ENCODE measurements at regions not wholly inside any gene's neighbourhood (a gene's known extent, or its start where the extent isn't known, plus 50 kb on each side); places are given as distances from the start of the nearest gene placed in this dataset.

DNA sequence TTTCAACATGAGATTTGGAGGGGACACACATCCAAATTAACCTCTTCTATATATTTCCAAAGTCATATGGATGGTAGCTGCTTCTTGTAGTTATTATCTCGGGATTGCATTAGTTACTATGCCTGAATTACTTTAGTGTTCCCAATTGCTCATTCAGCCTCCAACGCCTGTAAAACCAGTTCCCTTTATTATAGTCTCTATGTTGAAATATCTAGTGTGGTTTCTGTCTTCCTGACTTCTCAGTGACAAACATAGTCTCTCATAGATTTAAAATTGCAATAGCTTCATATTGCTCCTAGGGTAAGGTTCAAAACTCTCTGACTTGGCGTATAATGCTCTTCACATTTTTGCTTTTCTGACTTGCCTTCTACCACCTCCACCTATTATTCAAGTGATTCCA, 366.4 kb downstream of the CASP12 start:
- intact Hi-C loops (cut with DNase I) = loop anchor here in 1 of 10 donors (1.0 kb wide), 1 partner anchor 19 kb away; no protein-coding TSS in a partner anchor
- ATAC-seq (no peak), DNase-seq (no peak)
- H3K4me3 ChIP-seq = no peak overlapping the region
- TF ChIP-seq POLR2A (IDR thresholded peaks at IDR 0.05) = no peak
- TF ChIP-seq, protein P1, sequence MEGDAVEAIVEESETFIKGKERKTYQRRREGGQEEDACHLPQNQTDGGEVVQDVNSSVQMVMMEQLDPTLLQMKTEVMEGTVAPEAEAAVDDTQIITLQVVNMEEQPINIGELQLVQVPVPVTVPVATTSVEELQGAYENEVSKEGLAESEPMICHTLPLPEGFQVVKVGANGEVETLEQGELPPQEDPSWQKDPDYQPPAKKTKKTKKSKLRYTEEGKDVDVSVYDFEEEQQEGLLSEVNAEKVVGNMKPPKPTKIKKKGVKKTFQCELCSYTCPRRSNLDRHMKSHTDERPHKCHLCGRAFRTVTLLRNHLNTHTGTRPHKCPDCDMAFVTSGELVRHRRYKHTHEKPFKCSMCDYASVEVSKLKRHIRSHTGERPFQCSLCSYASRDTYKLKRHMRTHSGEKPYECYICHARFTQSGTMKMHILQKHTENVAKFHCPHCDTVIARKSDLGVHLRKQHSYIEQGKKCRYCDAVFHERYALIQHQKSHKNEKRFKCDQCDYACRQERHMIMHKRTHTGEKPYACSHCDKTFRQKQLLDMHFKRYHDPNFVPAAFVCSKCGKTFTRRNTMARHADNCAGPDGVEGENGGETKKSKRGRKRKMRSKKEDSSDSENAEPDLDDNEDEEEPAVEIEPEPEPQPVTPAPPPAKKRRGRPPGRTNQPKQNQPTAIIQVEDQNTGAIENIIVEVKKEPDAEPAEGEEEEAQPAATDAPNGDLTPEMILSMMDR (IDR thresholded peaks at IDR 0.05) = no peak
- peaks cover 0 to 3% (median 0%) of the 10 kb centered on the region in 12 donors for H3K4me1 ChIP-seq
- no peaks in the 10 kb centered on the region for H3K9me3 ChIP-seq
- H3K27ac ChIP-seq = no peak overlapping the region
- no peaks in the 10 kb centered on the region for H3K27me3 ChIP-seq
- WGBS, 4 donors = 56 to 93% (median 69%) methylated on average over 3 of the region's 3 CpGs
- H3K36me3 ChIP-seq = no peaks in the 10 kb centered on the region

DNA sequence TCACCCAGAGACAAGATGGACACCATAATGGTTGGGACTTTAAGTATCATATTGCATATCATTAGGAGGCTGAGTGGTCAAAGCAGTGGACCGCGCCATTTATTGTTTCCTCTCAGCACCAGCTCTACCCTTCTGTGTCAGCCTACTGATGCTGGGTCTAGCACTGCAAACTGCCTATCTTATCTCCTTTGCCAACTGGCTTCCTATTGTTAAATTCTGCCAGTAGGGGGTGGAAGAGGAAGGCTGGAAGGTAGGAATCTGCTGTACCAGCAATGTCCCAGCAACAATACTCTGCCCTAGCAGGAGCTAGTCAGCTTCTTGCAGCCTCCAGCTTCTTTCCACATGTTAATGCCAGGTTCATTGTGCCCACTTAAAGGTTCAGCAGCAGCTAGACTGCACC, 367.1 kb upstream of the PDGFD start:
- Histone ChIP-seq H3K4me3 (no peak overlapping the region), H3K9me3 (no peaks in the 10 kb centered on the region), H3K27ac (no peak overlapping the region), H3K36me3 (no peaks in the 10 kb centered on the region), H3K4me1 (peaks cover 0 to 7% (median 0%) of the 10 kb centered on the region in 12 donors), H3K27me3 (no peaks in the 10 kb centered on the region)
- WGBS, 4 donors = 89 to 95% (median 94%) methylated on average over 2 of the region's 2 CpGs
- intact Hi-C loops (cut with DNase I) = no loop called here
- TF ChIP-seq POLR2A (IDR thresholded peaks at IDR 0.05) = no peak
- TF ChIP-seq, protein P1 (IDR thresholded peaks at IDR 0.05) = peak in 2 of 12 donors; percentile 7 to 16
- DNase-seq (no peak), ATAC-seq (no peak)

DNA sequence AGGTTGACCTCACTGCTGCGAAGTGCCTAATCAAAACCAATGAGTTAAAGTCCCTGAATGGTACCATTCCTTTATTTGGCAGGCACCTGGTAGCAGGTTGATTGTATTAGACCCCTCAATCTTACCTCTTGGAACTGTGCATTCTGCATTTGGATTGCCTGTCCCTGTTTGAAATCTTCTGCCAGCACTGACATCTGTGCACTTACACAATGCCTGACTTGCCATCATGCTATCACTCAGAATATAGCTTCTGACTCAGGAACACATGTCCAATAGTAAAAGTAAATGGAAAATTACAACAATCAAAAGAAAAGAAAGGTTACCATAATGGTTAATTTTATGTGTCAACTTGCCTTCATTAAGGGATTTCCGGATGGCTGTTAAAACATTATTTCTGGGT, 366.0 kb upstream of the PDGFD start:
- DNase-seq (no peak), ATAC-seq (no peak)
- H3K36me3 ChIP-seq = no peaks in the 10 kb centered on the region
- WGBS, 4 donors = 73 to 88% (median 88%) methylated on average over 2 of the region's 2 CpGs
- H3K4me3 ChIP-seq = no peak overlapping the region
- TF ChIP-seq POLR2A (IDR thresholded peaks at IDR 0.05) = no peak
- TF ChIP-seq, protein P1 (IDR thresholded peaks at IDR 0.05) = no peak
- intact Hi-C loops (cut with DNase I) = no loop called here
- H3K4me1 ChIP-seq = peaks cover 0 to 14% (median 0%) of the 10 kb centered on the region in 12 donors
- H3K27me3 ChIP-seq = no peaks in the 10 kb centered on the region
- H3K9me3 ChIP-seq = no peaks in the 10 kb centered on the region
- H3K27ac ChIP-seq = no peak overlapping the region

DNA sequence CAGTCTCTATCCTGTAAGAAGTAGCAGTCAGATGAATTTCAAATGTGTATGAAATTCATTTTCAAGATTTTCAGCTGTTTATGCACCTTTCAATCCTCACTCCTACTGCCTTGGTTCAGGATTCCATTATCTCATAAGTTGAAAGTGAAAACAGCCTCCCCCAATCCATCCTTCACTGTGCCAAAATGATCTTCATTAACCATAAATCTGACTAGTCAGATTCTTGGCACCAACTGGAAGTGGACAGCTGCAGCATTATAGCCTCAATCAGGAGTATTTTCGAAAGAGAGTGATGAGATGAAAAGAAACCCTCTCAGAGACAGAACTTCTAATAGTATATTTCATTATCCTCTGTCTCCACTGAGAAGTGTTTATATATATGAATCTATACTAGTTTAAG, 365.3 kb upstream of the PDGFD start:
- no peak for TF ChIP-seq POLR2A (IDR thresholded peaks at IDR 0.05)
- TF ChIP-seq, protein P1 (IDR thresholded peaks at IDR 0.05) = no peak
- ATAC-seq = no peak
- Histone ChIP-seq H3K4me3 (no peak overlapping the region), H3K27ac (no peak overlapping the region), H3K4me1 (peaks cover 0 to 14% (median 0%) of the 10 kb centered on the region in 12 donors), H3K9me3 (no peaks in the 10 kb centered on the region), H3K36me3 (no peaks in the 10 kb centered on the region), H3K27me3 (no peaks in the 10 kb centered on the region)
- no peak for DNase-seq
- intact Hi-C loops (cut with DNase I) = no loop called here
- 65 to 75% (median 69%) methylated on average over 1 of the region's 1 CpG for WGBS, 4 donors
